OCI-LY3 (cell line): ENCODE measurements at regions not wholly inside any gene's neighbourhood (a gene's known extent, or its start where the extent isn't known, plus 50 kb on each side); places are given as distances from the start of the nearest gene placed in this dataset.

Source experiments
- EZH2phosphoT487 ChIP-seq: fragments of 200-600 bp; shearing (Covaris generic); IDR thresholded peaks from 2 replicates; pipeline ENCODE4 v1.6.1; 2018; ENCODE audit warnings: antibody characterized with exemption, mixed run types, low read depth
- TF ChIP-seq, protein P1 (sequence below): fragments of 200-600, 300-600 bp; sonication (generic); IDR thresholded peaks from 2 replicates; pipeline ENCODE4 v1.5.1; 2014; ENCODE audit warnings: antibody characterized with exemption, low read length, low read depth

DNA sequence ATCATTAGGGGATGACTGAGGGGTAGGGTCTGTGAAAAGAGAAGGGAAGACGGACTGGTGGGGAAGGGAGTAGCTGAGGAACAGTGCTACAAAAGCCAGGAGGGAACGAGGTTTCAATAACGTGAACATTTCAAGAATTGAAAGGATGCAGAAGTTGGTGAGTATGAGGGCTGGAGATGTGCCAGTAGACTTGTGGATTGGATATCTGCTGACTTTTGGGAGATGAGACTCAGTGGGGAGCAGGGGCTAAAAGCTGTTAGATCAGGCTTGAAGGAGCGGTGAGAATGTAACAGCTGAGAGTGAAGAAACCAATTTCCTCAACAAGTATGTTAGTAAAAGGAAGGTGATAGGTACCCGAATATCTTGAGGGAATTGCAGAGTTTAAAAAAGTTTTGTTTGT is 65.2 kb downstream of the GTPBP8 start:
- TF ChIP-seq, protein P1, sequence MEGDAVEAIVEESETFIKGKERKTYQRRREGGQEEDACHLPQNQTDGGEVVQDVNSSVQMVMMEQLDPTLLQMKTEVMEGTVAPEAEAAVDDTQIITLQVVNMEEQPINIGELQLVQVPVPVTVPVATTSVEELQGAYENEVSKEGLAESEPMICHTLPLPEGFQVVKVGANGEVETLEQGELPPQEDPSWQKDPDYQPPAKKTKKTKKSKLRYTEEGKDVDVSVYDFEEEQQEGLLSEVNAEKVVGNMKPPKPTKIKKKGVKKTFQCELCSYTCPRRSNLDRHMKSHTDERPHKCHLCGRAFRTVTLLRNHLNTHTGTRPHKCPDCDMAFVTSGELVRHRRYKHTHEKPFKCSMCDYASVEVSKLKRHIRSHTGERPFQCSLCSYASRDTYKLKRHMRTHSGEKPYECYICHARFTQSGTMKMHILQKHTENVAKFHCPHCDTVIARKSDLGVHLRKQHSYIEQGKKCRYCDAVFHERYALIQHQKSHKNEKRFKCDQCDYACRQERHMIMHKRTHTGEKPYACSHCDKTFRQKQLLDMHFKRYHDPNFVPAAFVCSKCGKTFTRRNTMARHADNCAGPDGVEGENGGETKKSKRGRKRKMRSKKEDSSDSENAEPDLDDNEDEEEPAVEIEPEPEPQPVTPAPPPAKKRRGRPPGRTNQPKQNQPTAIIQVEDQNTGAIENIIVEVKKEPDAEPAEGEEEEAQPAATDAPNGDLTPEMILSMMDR = no peak
- TF ChIP-seq EZH2phosphoT487 = no peak
